GM21390 (cell line): ENCODE measurements at regions not wholly inside any gene's neighbourhood (a gene's known extent, or its start where the extent isn't known, plus 50 kb on each side); places are given as distances from the start of the nearest gene placed in this dataset.
"Not testable (repeated sequence)": the region's sequence is repeated elsewhere in the genome, so short reads cannot be mapped to it uniquely, and the experiment has no call there.

Experiments
- ATAC-seq: cut with Tn5 transposase; IDR thresholded peaks from one replicate; pipeline ENCODE4 v1.9.1; 2021; ENCODE audit not compliant: unreplicated experiment

DNA sequence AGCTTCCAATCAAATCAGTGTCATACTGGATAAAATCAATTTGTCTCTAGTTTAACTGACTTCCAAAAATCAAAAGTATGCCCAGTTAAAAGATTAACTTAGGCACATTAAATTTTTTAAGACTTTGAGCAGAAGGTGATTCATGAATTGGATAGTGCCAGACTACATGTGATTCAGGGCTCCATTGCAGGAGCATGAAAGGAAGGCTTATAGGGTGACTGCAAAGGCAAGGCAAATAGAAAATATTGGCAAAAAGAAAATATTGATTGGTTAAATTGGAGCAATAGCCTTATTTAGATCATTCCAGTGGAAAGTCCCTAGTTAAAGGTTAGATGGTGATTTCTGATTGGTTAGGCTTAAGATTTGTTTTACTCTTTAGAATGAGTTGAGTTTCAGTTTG is 223.9 kb upstream of the ERCC4 start:
- no peak for ATAC-seq

DNA sequence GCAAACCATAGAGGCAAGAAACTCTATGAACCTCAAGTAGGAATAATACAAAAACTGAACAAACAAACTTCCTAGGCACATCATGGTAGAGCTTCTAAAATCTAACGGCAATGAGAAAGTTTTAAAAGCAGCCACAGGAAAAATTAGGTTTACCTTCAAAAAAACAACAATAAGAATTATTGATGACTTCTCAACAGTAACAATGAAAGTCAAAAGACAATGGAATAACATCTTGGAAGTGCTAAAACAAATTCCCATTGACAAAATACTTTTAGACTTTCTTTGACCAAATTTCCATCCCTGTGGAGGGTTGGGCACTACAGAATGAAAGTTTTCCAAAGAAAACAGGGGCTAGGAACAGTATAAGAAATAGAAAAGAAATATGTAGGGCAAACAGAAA is 222.9 kb upstream of the ERCC4 start:
- no peak for ATAC-seq

DNA sequence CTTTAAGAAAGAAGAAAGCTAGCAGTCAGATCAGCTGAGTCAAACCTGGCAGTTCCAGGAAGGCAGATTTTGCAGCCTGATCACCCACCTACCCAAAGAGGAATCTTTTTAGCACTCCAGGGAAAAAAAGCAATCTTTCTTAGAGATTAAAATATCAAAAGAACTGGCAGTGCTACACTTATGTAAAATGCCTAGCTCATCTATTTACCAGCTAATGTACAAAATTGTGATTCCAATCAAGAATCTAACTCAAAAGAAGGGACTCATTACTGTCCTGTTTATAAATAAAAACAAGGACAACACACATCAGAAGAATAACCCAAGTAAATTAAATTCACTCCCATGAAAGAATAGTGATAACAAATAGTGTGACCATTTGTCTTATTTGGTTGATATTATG is 222.4 kb upstream of the ERCC4 start:
- ATAC-seq = no peak

DNA sequence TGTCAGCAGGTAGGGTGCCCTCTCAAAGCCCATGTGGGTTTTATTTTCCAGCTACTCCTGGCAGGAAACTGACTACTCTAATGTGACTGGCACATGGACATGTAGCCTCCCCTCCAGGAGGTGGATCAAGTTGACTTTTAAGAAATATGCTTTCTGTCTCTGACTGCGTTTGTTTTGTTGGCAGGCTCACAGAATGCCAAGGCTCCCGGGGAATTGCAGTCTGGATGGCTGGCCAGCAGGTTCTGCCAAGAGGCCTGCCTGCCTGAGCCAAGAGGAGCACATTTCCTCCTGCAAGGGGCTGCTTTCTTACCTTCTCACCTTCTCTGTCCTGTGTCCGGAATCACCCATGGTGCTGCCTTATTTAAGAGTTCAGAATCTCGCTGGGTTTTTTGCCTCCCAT is 217.3 kb upstream of the ERCC4 start:
- ATAC-seq = no peak

DNA sequence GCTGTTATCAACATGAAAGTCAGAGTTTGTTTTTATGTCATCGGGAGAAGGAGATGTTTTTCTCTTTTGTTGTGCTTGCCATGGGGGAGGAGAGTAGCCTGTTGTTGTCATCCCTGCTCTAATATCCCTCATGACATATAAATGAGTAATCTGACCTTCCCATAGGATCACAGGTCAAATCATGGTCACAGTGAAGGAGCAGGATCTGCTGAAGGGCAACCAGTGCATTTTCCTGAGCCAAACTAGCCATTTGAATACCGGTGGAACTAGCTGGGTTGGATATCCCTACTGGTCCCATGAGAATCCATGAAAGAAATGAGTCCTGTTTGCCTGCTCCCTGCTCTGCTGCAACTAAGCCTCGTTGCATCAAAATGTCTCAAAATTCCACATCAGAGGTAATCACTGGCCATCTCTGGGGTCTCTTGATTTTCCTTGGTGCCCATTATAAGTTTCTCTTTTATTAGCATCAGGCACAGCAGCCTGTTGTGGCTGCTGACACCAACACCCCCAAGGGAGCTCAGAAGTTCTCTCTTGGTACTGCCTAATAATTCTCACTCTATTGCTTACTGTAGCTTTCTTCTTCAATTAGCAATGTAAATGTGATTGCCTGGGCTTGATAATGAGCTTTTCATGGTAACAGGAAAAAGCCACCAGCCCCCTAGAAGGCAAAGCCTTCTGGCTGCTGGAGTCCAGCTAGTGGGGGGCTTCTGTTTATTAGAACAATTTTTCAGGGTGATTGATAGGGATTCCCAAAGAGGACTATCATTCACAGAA is 211.4 kb upstream of the ERCC4 start:
- ATAC-seq = no peak

DNA sequence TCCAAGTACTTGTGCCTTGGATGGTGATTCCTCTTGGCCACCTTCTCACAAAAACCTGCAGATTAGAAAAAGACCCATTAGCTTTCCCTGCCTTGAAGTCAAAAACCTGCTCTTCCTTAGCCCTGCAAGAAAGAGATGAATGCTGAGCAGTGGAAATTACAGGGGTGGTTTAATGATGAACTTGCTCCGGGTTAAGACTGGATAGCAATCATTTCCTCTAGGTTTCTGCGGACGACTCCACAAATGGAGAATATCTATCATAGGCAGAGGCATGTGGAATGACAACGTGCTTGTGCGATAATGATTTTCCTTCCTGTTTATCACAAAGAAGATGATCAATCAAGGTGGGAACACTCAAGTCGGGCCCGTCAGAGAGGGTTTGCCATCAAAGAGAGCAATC is 201.2 kb upstream of the ERCC4 start:
- no peak for ATAC-seq

DNA sequence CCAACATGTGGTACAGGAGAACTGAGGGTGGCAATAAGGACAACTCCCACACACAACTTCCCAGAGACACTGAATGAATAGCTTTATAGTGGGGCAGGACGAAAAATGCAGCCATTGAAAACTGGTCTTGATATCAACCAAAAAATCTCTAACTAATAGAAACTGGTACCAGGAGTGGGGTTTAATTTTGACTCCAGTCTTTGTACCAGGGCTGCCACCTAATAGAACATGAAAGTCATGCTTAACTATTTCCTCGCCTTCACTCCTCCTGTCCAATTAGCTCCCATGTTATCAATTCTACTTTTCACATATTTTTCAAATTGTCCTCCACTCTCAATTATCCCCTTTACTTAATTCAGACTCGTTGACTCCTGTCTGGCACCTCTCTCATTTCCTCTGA is 192.0 kb upstream of the ERCC4 start:
- ATAC-seq = no peak

DNA sequence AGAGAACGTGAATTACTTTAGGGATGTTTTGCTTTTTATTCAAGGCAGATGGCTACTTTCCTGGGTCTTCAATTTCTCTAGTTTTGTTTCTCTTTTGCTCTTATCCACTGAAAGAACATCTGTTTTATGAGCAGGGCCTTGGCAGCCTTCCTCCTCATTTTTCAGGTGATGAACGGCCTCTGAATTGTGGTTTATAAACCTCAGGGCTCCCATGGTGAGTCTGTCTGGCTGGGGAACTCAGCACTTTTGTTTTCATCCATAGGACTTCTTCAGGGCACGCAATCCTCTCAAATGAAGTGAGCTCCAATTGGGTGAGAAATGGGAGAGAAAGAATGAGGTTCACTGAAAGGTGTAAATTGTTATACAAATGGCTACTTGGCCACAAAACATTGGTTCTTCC is 186.4 kb upstream of the ERCC4 start:
- no peak for ATAC-seq

DNA sequence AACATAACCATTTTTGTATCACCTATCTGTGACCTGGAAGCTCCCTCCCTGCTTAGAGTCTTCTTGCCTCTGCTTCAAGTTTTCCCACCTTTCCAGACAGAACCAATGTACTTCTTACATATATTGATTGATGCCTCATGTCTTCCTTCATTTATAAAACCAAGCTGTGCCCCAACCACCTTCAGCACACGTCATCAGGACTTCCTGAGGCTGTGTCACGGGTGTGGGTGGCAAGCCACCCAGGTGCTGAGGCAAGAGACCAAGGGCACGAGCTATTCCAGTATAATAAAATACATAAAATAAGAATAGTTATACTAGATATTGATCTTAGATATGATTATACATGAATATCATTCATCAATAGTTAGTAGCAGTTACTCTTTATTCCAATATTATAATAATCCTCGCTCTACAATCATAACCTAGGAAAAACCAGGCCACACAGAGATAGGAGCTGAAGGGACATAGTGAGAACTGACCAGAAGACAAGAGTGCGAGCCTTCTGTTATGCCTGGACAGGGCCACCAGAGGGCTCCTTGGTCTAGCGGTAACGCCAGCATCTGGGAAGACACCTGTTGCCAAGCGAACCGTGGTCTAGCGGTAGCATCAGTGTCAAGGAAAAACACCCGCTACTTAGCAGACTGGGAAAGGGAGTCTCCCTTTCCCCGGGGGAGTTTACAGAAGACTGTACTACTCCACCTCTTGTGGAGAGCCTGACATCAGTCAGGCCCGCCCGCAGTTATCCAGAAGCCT is 180.2 kb upstream of the ERCC4 start:
- not testable (repeated sequence) for ATAC-seq

DNA sequence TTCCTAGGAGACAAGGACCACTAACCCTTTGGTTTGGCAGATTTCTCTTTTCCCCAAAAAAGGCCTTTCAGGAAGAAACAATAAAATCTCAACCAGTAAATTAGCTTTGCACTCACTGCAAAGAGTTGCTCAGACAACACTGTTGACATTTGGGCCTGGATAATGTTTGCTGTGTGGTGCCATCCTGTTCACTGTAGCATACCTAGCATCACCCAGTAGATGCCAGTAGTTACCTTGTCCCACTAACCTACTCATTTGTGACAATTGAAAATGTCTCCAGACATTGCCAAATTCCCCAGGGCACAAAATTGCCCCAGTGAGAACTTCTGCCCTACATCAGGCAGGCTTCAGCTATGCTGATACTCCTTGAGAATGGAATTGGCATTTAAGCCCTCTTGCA is 177.0 kb upstream of the ERCC4 start:
- ATAC-seq = no peak

DNA sequence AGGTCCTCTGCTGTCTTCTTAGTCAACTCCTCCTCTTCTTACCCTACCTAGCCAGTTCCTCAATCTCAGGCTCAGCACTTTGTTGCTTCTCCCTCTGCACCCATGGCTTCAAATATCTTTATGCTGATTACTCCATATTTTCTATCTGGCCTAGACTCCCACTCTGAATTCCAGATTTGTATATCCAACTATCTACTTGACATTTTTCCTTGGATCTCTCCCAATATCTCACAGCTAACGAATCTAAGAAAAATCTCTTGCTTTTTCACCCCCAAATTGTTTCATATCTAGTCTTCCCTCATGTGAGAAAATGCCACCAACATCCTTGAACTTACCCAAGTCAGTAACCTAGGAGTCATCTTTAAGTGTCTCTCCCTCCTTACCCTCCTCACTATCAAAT is 176.4 kb upstream of the ERCC4 start:
- no peak for ATAC-seq

DNA sequence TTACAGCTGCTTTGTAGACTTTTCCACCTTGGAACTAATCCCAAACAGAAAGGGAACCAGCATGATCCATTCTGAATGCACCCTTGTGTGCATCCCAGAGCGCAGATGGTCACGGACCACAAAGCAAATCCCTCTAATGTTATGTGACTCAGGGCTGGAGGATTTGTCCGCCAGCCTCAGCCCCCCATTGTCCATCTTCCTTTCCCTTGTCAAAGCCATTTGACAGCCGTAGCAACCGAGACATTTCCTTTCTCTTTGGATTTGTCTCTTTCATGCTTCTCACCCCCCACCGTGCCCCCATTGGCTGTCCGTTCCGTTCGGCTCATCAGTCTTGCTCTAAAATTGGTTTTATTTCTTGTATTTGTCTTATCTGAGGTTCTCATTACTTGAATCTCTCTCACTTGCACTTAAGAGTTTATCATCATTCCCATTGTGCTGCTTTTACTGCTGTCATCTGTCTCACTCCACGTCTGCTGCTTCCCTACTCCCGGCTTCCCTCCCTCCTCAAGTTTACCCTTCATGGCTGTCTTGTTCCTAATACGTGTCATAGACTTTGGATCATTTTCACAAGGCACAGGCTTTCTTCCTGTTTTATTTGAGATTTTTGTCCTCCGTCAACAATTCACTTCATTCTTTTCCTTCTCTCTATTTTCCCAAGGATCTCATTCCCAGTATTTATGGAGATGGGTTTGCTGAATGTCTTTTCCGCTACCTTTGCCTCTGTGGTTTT is 163.4 kb upstream of the ERCC4 start:
- ATAC-seq = no peak

DNA sequence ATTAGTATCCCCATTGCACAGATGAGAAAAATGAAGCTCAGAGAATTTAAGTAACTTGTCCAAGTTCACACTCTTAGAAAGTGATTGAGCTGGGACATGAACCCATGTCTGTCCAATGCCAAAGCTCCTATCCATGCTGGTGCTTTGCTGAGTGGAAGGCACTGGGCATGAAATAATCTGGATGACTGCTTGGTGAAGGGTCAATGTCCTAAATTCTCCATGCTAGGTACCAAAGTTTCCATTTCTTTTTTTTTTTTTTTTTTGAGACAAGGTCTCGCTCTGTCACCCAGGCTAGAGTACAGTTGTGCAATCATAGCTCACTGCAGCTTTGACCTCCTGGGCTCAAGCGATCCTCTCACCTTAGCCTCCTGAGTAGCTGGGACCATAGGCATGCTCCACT is 153.6 kb upstream of the ERCC4 start:
- ATAC-seq = no peak

DNA sequence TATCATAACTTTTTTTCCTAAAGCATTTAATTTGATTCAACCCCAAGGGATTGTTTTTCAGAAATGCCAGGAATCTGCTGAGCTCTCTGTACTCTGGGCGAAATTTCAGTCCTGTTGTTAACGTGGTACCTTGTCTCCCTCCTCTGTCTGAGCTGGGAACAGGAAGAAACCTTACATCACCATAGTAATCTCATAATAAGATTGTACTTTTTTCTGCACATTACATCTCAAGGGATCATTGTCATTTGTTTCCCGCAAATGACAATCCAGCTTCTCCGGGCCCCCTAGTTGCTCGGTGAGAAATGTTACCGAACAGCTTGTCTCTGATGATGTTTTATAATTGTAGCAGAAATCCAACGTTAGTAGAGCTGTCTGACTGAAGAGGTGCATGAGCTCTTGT is 152.7 kb upstream of the ERCC4 start:
- ATAC-seq = no peak

DNA sequence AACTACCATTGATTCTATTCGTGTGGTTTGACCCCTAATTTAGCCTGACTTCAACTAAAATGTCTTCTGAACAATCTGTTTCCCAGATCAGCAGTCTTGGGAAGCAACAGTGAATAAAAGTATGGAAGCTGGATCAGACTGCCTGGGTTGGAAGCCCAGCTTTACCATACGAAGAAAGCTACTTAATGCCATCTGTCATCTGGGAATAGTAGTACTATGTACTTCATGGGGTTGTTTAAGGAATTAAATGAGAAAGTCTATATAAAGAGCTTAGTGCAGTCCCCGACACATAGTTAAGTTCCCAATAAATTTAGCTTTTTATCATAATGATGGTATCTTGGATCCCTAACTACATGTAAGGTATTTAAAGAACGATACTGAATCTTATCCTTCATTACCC is 151.5 kb upstream of the ERCC4 start:
- no peak for ATAC-seq

DNA sequence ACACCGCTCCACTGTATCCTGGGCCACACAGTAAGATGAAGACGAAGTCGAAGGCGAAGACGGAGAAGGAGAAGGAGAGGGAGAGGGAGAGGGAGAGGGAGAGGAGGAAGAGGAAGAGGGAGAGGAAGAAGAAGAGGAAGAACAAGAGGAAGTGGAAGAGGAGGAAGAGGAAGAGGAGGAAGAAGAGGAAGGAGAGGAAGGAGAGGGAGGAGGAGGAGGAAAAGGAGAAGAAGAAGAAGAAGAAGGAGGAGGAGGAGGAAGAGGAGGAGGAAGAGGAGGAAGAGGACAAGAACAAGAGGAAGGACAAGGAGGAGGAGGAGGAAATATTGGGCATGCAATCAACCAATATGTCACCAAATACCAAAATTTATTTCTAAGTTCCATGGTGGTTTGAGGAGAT is 149.5 kb upstream of the ERCC4 start:
- ATAC-seq = no peak

DNA sequence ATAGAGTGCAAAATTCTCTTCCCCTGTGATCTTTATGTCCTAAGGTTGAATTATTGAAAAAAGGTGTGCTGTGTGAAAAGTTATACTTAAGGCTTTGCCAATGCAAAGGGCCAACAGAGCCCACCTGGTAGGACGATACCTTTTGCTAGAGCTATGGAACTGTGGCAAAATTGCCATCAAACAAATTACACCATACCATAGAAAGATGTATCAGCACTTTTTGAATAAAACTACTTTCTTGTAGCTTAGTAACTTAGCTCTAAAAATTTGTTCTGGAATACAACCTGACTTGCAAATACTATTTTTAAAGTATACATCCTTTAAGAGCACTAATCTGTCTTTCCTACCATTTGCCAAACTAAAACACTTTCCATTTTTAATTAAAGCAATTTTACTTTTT is 147.2 kb upstream of the ERCC4 start:
- ATAC-seq = no peak

DNA sequence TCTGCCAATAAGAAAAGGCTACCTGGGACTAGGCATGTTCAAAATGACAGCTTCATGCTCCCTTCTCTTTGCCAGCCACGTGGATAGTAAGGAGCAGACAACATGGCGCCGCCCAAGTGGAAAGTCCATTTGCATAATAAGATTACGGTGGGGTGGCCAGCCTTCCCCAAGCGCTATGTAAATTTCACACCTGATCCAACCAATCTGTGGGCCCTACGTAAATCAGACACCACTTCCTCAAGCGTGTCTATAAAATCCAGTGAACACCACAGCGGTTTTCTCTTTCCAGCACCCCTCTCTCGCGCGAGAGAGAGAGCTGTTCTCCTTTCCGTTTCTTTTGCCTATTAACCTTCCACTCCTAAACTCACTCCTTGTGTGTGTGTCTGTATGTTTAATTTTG is 140.3 kb upstream of the ERCC4 start:
- no peak for ATAC-seq

DNA sequence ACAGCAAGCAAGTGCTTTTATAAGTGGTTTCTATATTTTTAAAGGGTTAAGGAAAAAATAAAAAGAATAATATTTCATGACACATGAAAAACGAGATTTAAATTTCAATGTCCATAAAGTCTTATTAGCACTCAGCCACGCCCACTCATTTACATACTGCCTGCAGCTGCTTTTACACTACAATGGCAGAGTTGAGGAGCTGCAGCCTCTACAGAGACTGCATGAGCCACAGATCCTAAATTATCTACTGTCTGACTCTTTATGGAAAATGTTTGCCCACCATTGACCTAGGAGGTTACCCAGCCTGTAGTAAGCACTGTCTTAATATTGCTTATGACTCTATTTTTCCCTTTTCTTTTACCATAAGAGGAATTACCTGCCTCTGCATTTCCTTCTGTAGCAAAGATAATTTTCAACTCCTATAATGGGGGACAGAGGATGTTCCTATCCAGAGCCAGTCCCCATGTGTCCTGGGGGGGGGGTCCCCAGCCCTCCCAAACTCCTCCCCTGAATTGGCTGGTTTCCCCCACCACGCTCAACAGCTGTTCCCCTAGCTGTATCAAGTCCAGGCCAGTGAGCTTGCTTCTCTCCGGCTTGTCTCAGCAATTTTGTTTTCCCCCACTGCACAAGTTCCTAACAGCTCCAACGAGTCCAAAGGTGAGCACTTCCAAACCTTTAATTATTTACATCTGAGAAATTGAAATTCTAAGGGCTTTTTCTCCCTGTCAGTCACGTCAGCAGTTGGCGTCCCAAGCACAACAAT is 139.4 kb upstream of the ERCC4 start:
- ATAC-seq = no peak

DNA sequence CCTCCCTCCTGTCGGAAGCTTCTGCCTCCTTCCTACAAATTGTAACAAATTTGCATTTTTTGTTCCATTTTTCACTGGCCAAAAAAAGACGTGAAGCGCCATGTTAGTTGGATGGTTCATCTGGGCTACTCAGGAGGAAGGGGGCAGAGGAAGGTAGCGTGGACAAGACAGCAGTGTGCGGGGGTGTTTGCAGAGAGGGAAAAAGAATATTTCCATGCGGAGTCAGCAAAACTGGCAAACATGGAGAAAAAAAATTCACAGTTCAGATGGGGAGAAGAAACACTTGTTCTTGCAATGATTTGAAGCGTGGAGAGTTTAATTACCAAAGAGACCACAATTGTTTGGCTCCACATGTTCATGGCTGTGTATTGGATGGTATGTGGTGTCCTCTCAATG is 138.8 kb upstream of the ERCC4 start:
- no peak for ATAC-seq

DNA sequence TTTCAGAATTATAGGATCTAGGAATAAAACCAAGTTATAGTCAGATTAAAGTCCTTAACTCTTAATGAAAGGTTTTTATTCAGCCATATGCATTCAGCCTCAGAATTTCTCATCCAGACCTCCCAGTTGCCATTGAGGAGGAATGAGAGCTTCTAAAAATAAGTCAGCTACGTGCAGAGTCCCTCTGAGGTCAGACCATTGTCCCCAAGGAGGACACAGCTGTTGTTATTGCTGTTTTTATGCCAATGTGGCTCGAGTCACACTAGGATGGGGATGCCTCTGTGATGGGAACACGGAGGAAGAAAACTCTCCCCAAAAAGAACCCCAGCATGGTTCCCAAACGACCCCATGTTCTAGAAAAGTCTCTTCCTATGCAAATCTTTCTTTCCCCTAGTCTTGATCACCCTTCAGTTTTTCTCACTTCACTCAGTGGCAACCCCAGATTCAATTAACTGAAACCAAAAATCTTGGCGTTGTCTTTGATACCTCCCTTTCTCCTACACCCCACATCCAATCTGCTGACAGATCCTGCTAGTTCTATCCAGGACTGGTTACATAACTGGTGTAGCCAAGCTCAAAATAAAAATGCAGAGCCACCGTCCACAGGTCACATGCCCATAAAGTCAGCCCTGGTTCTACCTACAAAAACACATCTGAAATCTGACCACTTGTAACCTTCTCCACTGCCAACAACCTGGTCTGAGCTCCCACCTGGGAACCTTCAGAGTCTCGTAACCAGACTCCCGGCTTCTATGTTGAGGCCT is 138.2 kb upstream of the ERCC4 start:
- ATAC-seq = no peak
